Fibroblast of pulmonary artery (primary cell): ENCODE measurements at regions not wholly inside any gene's neighbourhood (a gene's known extent, or its start where the extent isn't known, plus 50 kb on each side); places are given as distances from the start of the nearest gene placed in this dataset.
"Not testable (repeated sequence)": the region's sequence is repeated elsewhere in the genome, so short reads cannot be mapped to it uniquely, and the experiment has no call there.

Experiments
- DNase-seq: peaks from one replicate; pipeline ENCODE4 v3.0.0-alpha.2; 2010; ENCODE audit warnings: low read depth
- H3K4me3 ChIP-seq: replicated peaks from 2 replicates; pipeline ENCODE4 v1.5.1; 2011; ENCODE audit warnings: low read depth, mild to moderate bottlenecking, control low read depth, low read length, moderate library complexity
- CTCF ChIP-seq: IDR thresholded peaks from 2 replicates; pipeline ENCODE4 v1.5.1; 2011; ENCODE audit warnings: mild to moderate bottlenecking, control low read depth, low read length, inconsistent platforms; ENCODE audit errors: missing control alignments

- no peak overlapping the region for H3K4me3 ChIP-seq
- no peak for DNase-seq
- TF ChIP-seq CTCF = no peak
Observed at GRCh38 chr3:166660962-166661361, 719.1 kb downstream of the ZBBX start.

GRCh38 chr3:166637984-166638530 is 742.0 kb downstream of the ZBBX start:
- H3K4me3 ChIP-seq = no peak overlapping the region
- no peak for TF ChIP-seq CTCF
- no peak for DNase-seq

GRCh38 chr3:166634091-166634746 is 745.9 kb downstream of the ZBBX start:
- no peak overlapping the region for H3K4me3 ChIP-seq
- no peak for TF ChIP-seq CTCF
- no peak for DNase-seq

- DNase-seq = no peak
- no peak overlapping the region for H3K4me3 ChIP-seq
- TF ChIP-seq CTCF = no peak
Observed at GRCh38 chr3:166630190-166630589, 749.9 kb downstream of the ZBBX start.

- DNase-seq = no peak
- TF ChIP-seq CTCF = no peak
- no peak overlapping the region for H3K4me3 ChIP-seq
Observed at GRCh38 chr3:166613365-166613764, 766.7 kb downstream of the ZBBX start.

GRCh38 chr3:166612761-166613160 is 767.3 kb downstream of the ZBBX start:
- not testable (repeated sequence) for H3K4me3 ChIP-seq, DNase-seq

- TF ChIP-seq CTCF = no peak
- no peak overlapping the region for H3K4me3 ChIP-seq
- DNase-seq = no peak
Observed at GRCh38 chr3:166607933-166608521, 770.8 kb upstream of the BCHE start.
